ENCODE measurements at regions not wholly inside any gene's neighbourhood (a gene's known extent, or its start where the extent isn't known, plus 50 kb on each side); places are given as distances from the start of the nearest gene placed in this dataset.

DNA sequence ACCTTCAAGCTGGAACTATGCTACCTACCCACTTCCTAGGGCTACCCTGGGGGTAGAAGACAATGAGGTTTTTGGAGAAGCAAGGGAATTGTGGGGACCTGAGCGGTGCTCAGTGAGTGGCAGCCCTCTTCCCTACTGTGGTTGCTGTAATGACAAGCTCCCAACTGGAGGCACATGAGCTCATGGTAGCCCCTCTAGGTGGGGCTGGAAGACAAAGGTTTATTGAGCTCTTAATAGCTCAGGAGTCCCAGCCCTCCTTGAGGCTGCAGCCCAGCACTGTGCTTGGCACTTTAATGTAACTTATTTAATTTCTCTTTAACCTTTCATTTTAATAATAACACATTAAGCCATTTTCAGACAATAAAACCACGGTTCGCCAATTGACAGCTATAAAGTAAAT is 528.9 kb downstream of the OMA1 start:
- Mint-ChIP-seq H3K4me1 (no peaks in the 10 kb centered on the region), H3K9me3 (no peaks in the 10 kb centered on the region), H3K27me3 (no peaks in the 10 kb centered on the region), H3K36me3 (no peaks in the 10 kb centered on the region), H3K4me3 (no peak overlapping the region), H3K27ac (no peak overlapping the region)
- CTCF ChIA-PET, result no interaction called here
- DNase-seq, result no peak

- CTCF ChIA-PET, result no interaction called here
Measured at GRCh38 chr1:58013237-58013636, 533.3 kb downstream of the OMA1 start.

DNA sequence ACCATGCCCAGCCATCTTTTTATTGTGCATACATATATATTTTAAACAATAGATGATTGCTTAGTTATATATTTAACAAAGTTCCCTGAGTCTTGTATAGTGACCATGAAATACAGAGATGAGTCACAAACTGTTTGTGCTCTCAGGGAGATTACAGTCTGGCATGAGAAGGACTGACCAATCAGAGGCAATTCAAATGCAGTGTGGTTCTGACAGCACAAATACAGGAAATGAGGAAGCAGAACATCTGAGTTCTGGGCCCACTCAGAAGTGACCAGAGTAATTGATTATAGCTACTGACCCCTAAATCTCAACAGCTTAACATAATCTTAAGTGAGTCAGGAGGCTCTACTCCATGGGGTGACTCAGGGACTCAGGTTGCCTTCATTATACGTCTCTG is 534.5 kb downstream of the OMA1 start:
- no peak for DNase-seq
- CTCF ChIA-PET, result no interaction called here
- Mint-ChIP-seq H3K27ac (no peak overlapping the region), H3K27me3 (no peaks in the 10 kb centered on the region), H3K4me1 (no peaks in the 10 kb centered on the region), H3K4me3 (no peak overlapping the region), H3K36me3 (no peaks in the 10 kb centered on the region), H3K9me3 (no peaks in the 10 kb centered on the region)

More at GRCh38 chr1:58013237-58013636, 533.3 kb downstream of the OMA1 start:
- no peak overlapping the region for H3K4me3 Mint-ChIP-seq
- DNase-seq, result no peak
- H3K4me1 Mint-ChIP-seq, result no peaks in the 10 kb centered on the region
- no peak overlapping the region for H3K27ac Mint-ChIP-seq
- no peaks in the 10 kb centered on the region for H3K27me3 Mint-ChIP-seq
- H3K9me3 Mint-ChIP-seq, result no peaks in the 10 kb centered on the region
- no peaks in the 10 kb centered on the region for H3K36me3 Mint-ChIP-seq

- H3K4me1 Mint-ChIP-seq, result no peaks in the 10 kb centered on the region
- no peak overlapping the region for H3K4me3 Mint-ChIP-seq
- no peaks in the 10 kb centered on the region for H3K27me3 Mint-ChIP-seq
- CTCF ChIA-PET, result no interaction called here
- H3K9me3 Mint-ChIP-seq, result no peaks in the 10 kb centered on the region
- H3K36me3 Mint-ChIP-seq, result no peaks in the 10 kb centered on the region
- no peak overlapping the region for H3K27ac Mint-ChIP-seq
- DNase-seq, result no peak
Measured at GRCh38 chr1:58006421-58007046, 540.0 kb downstream of the OMA1 start.

- Mint-ChIP-seq H3K9me3 (no peaks in the 10 kb centered on the region), H3K27ac (no peak overlapping the region), H3K36me3 (no peaks in the 10 kb centered on the region), H3K4me1 (no peaks in the 10 kb centered on the region), H3K4me3 (no peak overlapping the region), H3K27me3 (peaks cover 9% of the 10 kb centered on the region)
- no peak for DNase-seq
- CTCF ChIA-PET, result no interaction called here
Measured at GRCh38 chr1:58005212-58005611, 541.3 kb downstream of the OMA1 start.

DNA sequence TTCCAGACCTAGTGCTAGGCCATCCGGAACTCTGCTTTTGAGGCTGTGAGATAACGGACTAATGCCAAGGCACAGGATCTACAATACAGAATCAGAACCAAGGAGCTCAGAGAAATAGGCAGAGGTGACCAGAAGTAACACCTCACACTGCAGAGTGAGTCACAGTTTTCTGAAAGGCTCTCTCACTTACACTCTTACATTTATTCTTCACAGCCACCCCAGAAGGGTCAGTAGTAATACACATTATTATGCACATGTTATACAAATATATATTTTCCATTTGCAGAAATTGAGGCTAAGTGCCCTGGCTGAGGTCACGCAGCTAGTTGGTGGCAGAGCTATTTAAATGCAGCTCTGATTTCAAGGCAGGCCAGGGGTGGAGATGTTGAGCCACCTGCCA is 542.5 kb downstream of the OMA1 start:
- peaks cover 17% of the 10 kb centered on the region for H3K27me3 Mint-ChIP-seq
- H3K36me3 Mint-ChIP-seq, result no peaks in the 10 kb centered on the region
- no peak for DNase-seq
- H3K4me1 Mint-ChIP-seq, result no peaks in the 10 kb centered on the region
- no peak overlapping the region for H3K4me3 Mint-ChIP-seq
- H3K27ac Mint-ChIP-seq, result no peak overlapping the region
- CTCF ChIA-PET, result no interaction called here
- no peaks in the 10 kb centered on the region for H3K9me3 Mint-ChIP-seq

DNA sequence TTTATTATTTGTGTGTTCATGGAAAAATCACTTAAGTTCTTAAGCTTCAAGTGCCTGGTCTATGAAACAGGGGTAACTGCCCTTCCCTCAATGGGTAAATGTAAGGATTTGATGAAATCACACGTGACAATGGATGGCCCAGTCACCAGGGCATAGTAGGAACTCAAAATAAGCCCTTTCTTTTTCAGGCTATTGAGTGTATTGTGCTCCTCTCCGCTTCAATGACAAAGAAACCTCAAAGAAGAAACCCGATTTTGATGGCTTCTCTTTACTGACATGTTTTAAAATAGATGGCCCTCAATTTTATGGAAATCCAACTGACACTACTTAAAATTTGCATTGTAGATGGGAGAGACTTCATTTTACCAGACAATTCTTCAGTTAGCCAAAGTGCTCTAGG is 543.5 kb downstream of the OMA1 start:
- no peak overlapping the region for H3K27ac Mint-ChIP-seq
- no peaks in the 10 kb centered on the region for H3K9me3 Mint-ChIP-seq
- no peaks in the 10 kb centered on the region for H3K4me1 Mint-ChIP-seq
- no peak for DNase-seq
- peaks cover 17% of the 10 kb centered on the region for H3K27me3 Mint-ChIP-seq
- H3K4me3 Mint-ChIP-seq, result no peak overlapping the region
- CTCF ChIA-PET, result no interaction called here
- H3K36me3 Mint-ChIP-seq, result no peaks in the 10 kb centered on the region

GRCh38 chr1:58000821-58001220 is 545.7 kb downstream of the OMA1 start:
- H3K27ac Mint-ChIP-seq, result no peak overlapping the region
- no peak overlapping the region for H3K4me3 Mint-ChIP-seq
- H3K9me3 Mint-ChIP-seq, result no peaks in the 10 kb centered on the region
- no peaks in the 10 kb centered on the region for H3K36me3 Mint-ChIP-seq
- CTCF ChIA-PET, result no interaction called here
- DNase-seq, result no peak
- H3K27me3 Mint-ChIP-seq, result peaks cover 17% of the 10 kb centered on the region
- no peaks in the 10 kb centered on the region for H3K4me1 Mint-ChIP-seq

DNA sequence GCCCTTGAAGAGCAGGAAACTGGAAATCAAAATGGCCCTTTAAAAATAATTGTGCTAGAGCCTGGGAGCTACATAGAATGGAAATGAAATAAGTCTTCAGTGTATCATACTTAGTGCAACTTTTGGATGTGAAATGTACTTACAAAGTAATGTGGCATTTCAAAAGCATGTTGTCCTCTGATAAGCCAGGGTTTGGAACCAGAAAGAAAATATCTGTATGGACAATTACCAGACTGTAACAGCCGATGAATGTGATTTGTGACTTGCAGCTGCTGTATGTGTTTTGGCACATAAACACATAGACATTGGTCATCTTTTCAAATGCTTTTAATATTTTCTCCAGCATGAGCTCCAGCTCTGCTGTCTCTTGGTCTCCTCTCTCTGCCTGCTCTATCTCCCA is 546.4 kb downstream of the OMA1 start:
- no peak overlapping the region for H3K27ac Mint-ChIP-seq
- no peak for DNase-seq
- peaks cover 17% of the 10 kb centered on the region for H3K27me3 Mint-ChIP-seq
- no peaks in the 10 kb centered on the region for H3K4me1 Mint-ChIP-seq
- H3K9me3 Mint-ChIP-seq, result no peaks in the 10 kb centered on the region
- CTCF ChIA-PET, result no interaction called here
- H3K36me3 Mint-ChIP-seq, result no peaks in the 10 kb centered on the region
- no peak overlapping the region for H3K4me3 Mint-ChIP-seq

GRCh38 chr1:57996400-57996799 is 550.1 kb downstream of the OMA1 start:
- H3K4me1 Mint-ChIP-seq, result no peaks in the 10 kb centered on the region
- CTCF ChIA-PET, result no interaction called here
- H3K27ac Mint-ChIP-seq, result no peak overlapping the region
- no peak overlapping the region for H3K4me3 Mint-ChIP-seq
- DNase-seq, result no peak
- H3K36me3 Mint-ChIP-seq, result no peaks in the 10 kb centered on the region
- peaks cover 21% of the 10 kb centered on the region for H3K27me3 Mint-ChIP-seq
- no peaks in the 10 kb centered on the region for H3K9me3 Mint-ChIP-seq

GRCh38 chr1:57991289-57991688 is 555.2 kb downstream of the OMA1 start:
- peaks cover 7% of the 10 kb centered on the region for H3K4me1 Mint-ChIP-seq
- H3K9me3 Mint-ChIP-seq, result no peaks in the 10 kb centered on the region
- no peak overlapping the region for H3K4me3 Mint-ChIP-seq
- H3K27ac Mint-ChIP-seq, result no peak overlapping the region
- no peaks in the 10 kb centered on the region for H3K36me3 Mint-ChIP-seq
- CTCF ChIA-PET, result no interaction called here
- no peak for DNase-seq
- peaks cover 3% of the 10 kb centered on the region for H3K27me3 Mint-ChIP-seq

DNA sequence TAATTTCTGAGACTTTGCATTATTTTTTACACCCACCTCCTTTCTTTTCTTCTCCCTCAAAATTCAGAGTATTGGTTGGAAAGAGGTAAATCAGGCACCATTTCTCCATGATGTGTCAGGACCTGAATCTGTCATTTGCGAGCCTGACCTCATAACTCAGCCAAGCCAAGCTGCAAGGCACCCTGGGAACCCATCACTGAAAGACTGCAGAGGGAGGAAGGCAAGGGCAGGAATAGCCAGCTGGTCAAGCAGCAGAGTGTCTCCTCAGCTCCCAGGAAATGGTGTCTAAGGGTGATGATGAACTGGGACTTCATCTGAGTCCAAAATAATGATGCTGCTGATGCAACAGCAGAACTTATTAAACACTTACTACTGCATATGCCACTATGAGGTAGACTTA is 556.6 kb downstream of the OMA1 start:
- Mint-ChIP-seq H3K36me3 (no peaks in the 10 kb centered on the region), H3K4me1 (peaks cover 9% of the 10 kb centered on the region), H3K27me3 (peaks cover 3% of the 10 kb centered on the region), H3K27ac (no peak overlapping the region), H3K4me3 (no peak overlapping the region), H3K9me3 (no peaks in the 10 kb centered on the region)
- CTCF ChIA-PET, result no interaction called here
- no peak for DNase-seq

GRCh38 chr1:57987523-57987922 is 559.0 kb downstream of the OMA1 start:
- no peak for DNase-seq
- Mint-ChIP-seq H3K27me3 (no peaks in the 10 kb centered on the region), H3K36me3 (no peaks in the 10 kb centered on the region), H3K27ac (no peak overlapping the region), H3K4me3 (no peak overlapping the region), H3K4me1 (peaks cover 9% of the 10 kb centered on the region), H3K9me3 (no peaks in the 10 kb centered on the region)
- CTCF ChIA-PET, result no interaction called here

- Mint-ChIP-seq H3K27ac (no peak overlapping the region), H3K9me3 (no peaks in the 10 kb centered on the region), H3K27me3 (no peaks in the 10 kb centered on the region), H3K4me3 (no peak overlapping the region), H3K4me1 (peaks cover 9% of the 10 kb centered on the region), H3K36me3 (no peaks in the 10 kb centered on the region)
- CTCF ChIA-PET, result no interaction called here
- DNase-seq, result no peak
Measured at GRCh38 chr1:57986432-57986831, 560.1 kb downstream of the OMA1 start.

DNA sequence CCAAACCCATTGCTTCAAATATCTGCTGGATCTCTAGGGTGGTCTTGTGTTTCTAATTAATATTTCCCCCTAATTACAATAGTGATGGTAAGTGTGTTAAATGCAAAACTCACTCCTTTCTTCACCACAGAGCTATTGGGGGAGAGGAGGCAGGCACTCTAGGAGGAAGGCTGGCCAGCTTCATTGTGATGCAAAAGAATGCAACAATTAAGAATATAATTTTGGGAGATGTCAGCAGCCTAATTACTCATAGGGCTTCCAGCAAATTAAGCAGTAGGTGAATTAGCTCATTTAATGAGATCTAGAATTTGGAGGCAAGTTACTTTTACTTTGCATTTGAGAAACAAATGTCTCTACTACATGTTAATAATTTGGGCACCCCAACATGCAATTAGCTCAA is 560.4 kb upstream of the DAB1 start:
- Mint-ChIP-seq H3K27me3 (no peaks in the 10 kb centered on the region), H3K27ac (no peak overlapping the region), H3K36me3 (no peaks in the 10 kb centered on the region), H3K4me3 (no peak overlapping the region), H3K4me1 (peaks cover 9% of the 10 kb centered on the region), H3K9me3 (no peaks in the 10 kb centered on the region)
- DNase-seq, result no peak
- CTCF ChIA-PET, result no interaction called here

DNA sequence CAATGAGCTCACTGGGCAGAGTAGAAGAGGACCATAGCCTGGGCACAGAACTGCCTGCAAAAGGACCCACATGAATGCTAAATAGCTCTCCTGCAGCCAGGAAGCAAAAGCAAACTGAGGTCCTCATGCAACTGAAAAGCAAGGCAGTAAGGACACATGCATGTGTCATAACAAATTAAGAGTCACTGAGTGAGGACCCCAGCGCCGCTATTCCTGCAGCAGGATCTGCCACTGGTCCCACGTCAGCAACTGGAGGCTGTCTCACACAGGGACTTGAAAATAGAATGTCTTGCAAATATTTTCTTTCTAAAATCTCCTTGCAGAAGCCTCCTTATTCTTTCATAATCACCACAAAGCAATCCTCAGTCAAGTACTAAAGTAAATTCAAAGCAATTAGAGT is 559.6 kb upstream of the DAB1 start:
- CTCF ChIA-PET, result no interaction called here
- Mint-ChIP-seq H3K36me3 (no peaks in the 10 kb centered on the region), H3K27ac (no peak overlapping the region), H3K27me3 (no peaks in the 10 kb centered on the region), H3K4me3 (no peak overlapping the region), H3K9me3 (no peaks in the 10 kb centered on the region), H3K4me1 (peaks cover 9% of the 10 kb centered on the region)
- DNase-seq, result no peak
